ENCODE measurements at regions not wholly inside any gene's neighbourhood (a gene's known extent, or its start where the extent isn't known, plus 50 kb on each side); places are given as distances from the start of the nearest gene placed in this dataset.

DNA sequence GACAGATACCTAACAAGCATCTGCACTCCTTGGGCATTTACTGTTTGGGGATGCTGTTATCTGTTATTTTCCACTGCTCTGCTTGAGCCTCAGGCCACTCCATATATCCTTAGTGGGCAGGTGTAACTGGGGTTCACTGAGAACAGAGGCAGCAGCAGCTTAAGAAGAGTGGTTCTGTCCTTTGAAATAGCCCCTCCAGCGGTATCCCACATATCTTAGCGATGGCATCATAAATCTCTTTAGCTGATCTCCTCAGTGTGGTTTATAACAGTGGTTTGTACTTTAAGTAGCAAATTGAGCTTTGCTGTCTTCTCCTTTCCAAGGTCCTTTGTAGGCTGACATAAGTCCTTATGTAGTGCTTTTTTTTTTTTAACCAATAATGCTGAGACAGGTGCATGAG lies 79.7 kb upstream of the RPRM start:
- SMC1A ChIA-PET (ENCODE audit: uncharacterized antibody, unreplicated experiment): no interaction called here
- DNase-seq (ENCODE audit: low read depth, low spot score) (no peak), ATAC-seq (no peak), FAIRE-seq (no peak)
- intact Hi-C loops (cut with micrococcal nuclease; ENCODE audit: unreplicated experiment) (no loop called here), in situ Hi-C loops (cut with MboI) (no loop called here)
- Histone ChIP-seq H3K79me2 (ENCODE audit: control insufficient read depth, insufficient read depth, low read length) (no peaks in the 10 kb centered on the region), H3K27ac (ENCODE audit: control insufficient read depth, insufficient read depth) (no peak overlapping the region), H3K4me1 (ENCODE audit: control insufficient read depth, insufficient read depth, low read length) (no peaks in the 10 kb centered on the region), H3K4me3 (no peak overlapping the region), H3K27me3 (replicated peaks in 1 of 2; ENCODE audit: control insufficient read depth in 2 of 2, insufficient read depth in 2 of 2, low read length in 1 of 2) (no peaks in the 10 kb centered on the region), H3K4me2 (ENCODE audit: control insufficient read depth, insufficient read depth) (no peak overlapping the region), H2AFZ (ENCODE audit: control insufficient read depth, low read depth, low read length) (no peak overlapping the region), H3K9me3 (replicated peaks; ENCODE audit: control insufficient read depth, insufficient read depth, low read length) (no peaks in the 10 kb centered on the region), H3K36me3 (ENCODE audit: control insufficient read depth in 2 of 2, insufficient read depth in 2 of 2, low read length in 1 of 2) (no peaks in the 10 kb centered on the region), H3K9ac (ENCODE audit: control insufficient read depth, insufficient read depth, low read length) (no peak overlapping the region), H4K20me1 (ENCODE audit: control insufficient read depth, insufficient read depth) (no peaks in the 10 kb centered on the region)
- CTCF ChIA-PET: no interaction called here
- RAD21 ChIA-PET (ENCODE audit: unreplicated experiment): no interaction called here
- no peak for TF ChIP-seq STAT1 (conservative IDR thresholded peaks at IDR 0.05)
- TF ChIP-seq TBL1XR1 (IDR thresholded peaks at IDR 0.05; ENCODE audit: low read depth, low read length): no peak
- TF ChIP-seq CBFB (IDR thresholded peaks at IDR 0.05; ENCODE audit: low read depth): no peak
- TF ChIP-seq, protein P1, sequence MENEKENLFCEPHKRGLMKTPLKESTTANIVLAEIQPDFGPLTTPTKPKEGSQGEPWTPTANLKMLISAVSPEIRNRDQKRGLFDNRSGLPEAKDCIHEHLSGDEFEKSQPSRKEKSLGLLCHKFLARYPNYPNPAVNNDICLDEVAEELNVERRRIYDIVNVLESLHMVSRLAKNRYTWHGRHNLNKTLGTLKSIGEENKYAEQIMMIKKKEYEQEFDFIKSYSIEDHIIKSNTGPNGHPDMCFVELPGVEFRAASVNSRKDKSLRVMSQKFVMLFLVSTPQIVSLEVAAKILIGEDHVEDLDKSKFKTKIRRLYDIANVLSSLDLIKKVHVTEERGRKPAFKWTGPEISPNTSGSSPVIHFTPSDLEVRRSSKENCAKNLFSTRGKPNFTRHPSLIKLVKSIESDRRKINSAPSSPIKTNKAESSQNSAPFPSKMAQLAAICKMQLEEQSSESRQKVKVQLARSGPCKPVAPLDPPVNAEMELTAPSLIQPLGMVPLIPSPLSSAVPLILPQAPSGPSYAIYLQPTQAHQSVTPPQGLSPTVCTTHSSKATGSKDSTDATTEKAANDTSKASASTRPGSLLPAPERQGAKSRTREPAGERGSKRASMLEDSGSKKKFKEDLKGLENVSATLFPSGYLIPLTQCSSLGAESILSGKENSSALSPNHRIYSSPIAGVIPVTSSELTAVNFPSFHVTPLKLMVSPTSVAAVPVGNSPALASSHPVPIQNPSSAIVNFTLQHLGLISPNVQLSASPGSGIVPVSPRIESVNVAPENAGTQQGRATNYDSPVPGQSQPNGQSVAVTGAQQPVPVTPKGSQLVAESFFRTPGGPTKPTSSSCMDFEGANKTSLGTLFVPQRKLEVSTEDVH (IDR thresholded peaks at IDR 0.05; ENCODE audit: low read depth, partially characterized antibody): no peak
- TF ChIP-seq HCFC1 (IDR thresholded peaks at IDR 0.05; ENCODE audit: low read length): no peak
- no peak for TF ChIP-seq CHD2 (IDR thresholded peaks at IDR 0.05; ENCODE audit: borderline replicate concordance, low read depth, low read length)
- POLR2A ChIA-PET: no interaction called here
- no TSS peak for BruUV-seq (replicated peaks)
- 46% methylated on average over 2 of the region's 2 CpGs for WGBS (ENCODE audit: insufficient coverage, insufficient replicate concordance, low lambda C conversion rate, missing lambda C conversion rate)

DNA sequence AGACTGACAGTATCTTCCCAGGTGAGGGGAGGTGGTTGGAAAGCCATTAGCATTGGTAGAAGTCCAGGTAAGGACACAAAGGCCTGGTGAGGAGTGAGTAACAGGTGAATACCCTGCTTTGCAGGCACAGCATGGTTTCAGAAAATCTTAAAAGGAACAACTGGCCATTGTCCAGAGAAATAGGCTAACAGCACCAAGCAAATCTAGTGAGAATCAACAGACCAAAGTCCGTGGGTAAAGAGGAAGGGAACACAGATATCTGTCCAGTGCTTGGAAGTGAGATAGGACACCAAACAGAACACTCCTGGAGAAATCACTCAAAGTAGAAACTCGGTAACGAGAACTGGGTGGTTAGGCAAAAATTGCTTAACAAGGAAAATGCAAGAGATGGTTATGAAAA lies 88.8 kb upstream of the RPRM start:
- ATAC-seq (no peak), FAIRE-seq (no peak), DNase-seq (ENCODE audit: low read depth, low spot score) (no peak)
- Histone ChIP-seq H3K9me3 (replicated peaks; ENCODE audit: control insufficient read depth, insufficient read depth, low read length) (no peaks in the 10 kb centered on the region), H3K36me3 (ENCODE audit: control insufficient read depth in 2 of 2, insufficient read depth in 2 of 2, low read length in 1 of 2) (no peaks in the 10 kb centered on the region), H3K9ac (ENCODE audit: control insufficient read depth, insufficient read depth, low read length) (no peak overlapping the region), H3K27ac (ENCODE audit: control insufficient read depth, insufficient read depth) (no peak overlapping the region), H4K20me1 (ENCODE audit: control insufficient read depth, insufficient read depth) (no peaks in the 10 kb centered on the region), H3K4me2 (ENCODE audit: control insufficient read depth, insufficient read depth) (no peak overlapping the region), H3K4me1 (ENCODE audit: control insufficient read depth, insufficient read depth, low read length) (no peaks in the 10 kb centered on the region), H2AFZ (ENCODE audit: control insufficient read depth, low read depth, low read length) (no peak overlapping the region), H3K27me3 (replicated peaks in 1 of 2; ENCODE audit: control insufficient read depth in 2 of 2, insufficient read depth in 2 of 2, low read length in 1 of 2) (no peaks in the 10 kb centered on the region), H3K79me2 (ENCODE audit: control insufficient read depth, insufficient read depth, low read length) (no peaks in the 10 kb centered on the region), H3K4me3 (no peak overlapping the region)
- in situ Hi-C loops (cut with MboI) (no loop called here), intact Hi-C loops (cut with micrococcal nuclease; ENCODE audit: unreplicated experiment) (no loop called here)
- SMC1A ChIA-PET (ENCODE audit: uncharacterized antibody, unreplicated experiment): interaction anchor here (1.0 kb wide), 1 partner anchor 20 kb away, joined by 3 read pairs; no protein-coding TSS in a partner anchor
- BruUV-seq (replicated peaks): no TSS peak
- RAD21 ChIA-PET (ENCODE audit: unreplicated experiment): no interaction called here
- CTCF ChIA-PET: no interaction called here
- 39% methylated on average over 3 of the region's 3 CpGs for WGBS (ENCODE audit: insufficient coverage, insufficient replicate concordance, low lambda C conversion rate, missing lambda C conversion rate)
- POLR2A ChIA-PET: no interaction called here
- no peak for TF ChIP-seq CHD2 (IDR thresholded peaks at IDR 0.05; ENCODE audit: borderline replicate concordance, low read depth, low read length)
- TF ChIP-seq PAX5 (IDR thresholded peaks at IDR 0.05; ENCODE audit: borderline replicate concordance, low read depth, low read length): no peak
- no peak for TF ChIP-seq MEF2A (IDR thresholded peaks at IDR 0.05; ENCODE audit: insufficient read depth, low read depth, low read length)
- no peak for TF ChIP-seq GABPA (IDR thresholded peaks at IDR 0.05; ENCODE audit: low read depth)
- TF ChIP-seq ASH2L (IDR thresholded peaks at IDR 0.05; ENCODE audit: borderline replicate concordance, low read depth): no peak
- TF ChIP-seq, protein P2, sequence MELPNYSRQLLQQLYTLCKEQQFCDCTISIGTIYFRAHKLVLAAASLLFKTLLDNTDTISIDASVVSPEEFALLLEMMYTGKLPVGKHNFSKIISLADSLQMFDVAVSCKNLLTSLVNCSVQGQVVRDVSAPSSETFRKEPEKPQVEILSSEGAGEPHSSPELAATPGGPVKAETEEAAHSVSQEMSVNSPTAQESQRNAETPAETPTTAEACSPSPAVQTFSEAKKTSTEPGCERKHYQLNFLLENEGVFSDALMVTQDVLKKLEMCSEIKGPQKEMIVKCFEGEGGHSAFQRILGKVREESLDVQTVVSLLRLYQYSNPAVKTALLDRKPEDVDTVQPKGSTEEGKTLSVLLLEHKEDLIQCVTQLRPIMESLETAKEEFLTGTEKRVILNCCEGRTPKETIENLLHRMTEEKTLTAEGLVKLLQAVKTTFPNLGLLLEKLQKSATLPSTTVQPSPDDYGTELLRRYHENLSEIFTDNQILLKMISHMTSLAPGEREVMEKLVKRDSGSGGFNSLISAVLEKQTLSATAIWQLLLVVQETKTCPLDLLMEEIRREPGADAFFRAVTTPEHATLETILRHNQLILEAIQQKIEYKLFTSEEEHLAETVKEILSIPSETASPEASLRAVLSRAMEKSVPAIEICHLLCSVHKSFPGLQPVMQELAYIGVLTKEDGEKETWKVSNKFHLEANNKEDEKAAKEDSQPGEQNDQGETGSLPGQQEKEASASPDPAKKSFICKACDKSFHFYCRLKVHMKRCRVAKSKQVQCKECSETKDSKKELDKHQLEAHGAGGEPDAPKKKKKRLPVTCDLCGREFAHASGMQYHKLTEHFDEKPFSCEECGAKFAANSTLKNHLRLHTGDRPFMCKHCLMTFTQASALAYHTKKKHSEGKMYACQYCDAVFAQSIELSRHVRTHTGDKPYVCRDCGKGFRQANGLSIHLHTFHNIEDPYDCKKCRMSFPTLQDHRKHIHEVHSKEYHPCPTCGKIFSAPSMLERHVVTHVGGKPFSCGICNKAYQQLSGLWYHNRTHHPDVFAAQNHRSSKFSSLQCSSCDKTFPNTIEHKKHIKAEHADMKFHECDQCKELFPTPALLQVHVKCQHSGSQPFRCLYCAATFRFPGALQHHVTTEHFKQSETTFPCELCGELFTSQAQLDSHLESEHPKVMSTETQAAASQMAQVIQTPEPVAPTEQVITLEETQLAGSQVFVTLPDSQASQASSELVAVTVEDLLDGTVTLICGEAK (IDR thresholded peaks at IDR 0.05; ENCODE audit: borderline replicate concordance): no peak
- no peak for TF ChIP-seq SMAD1 (IDR thresholded peaks at IDR 0.05; ENCODE audit: low read depth, partially characterized antibody)
